PFSK-1 (cell line): ENCODE measurements at regions not wholly inside any gene's neighbourhood (a gene's known extent, or its start where the extent isn't known, plus 50 kb on each side); places are given as distances from the start of the nearest gene placed in this dataset.

Source experiments
- FOXP2 ChIP-seq: optimal IDR thresholded peaks from 2 replicates; pipeline ENCODE3; 2011; ENCODE audit warnings: borderline replicate concordance, control low read depth, inconsistent platforms; ENCODE audit not compliant: insufficient read depth; ENCODE audit errors: extremely low read length, extremely low read depth
- POLR2AphosphoS5 ChIP-seq: IDR thresholded peaks from 2 replicates; pipeline ENCODE4 v1.6.1; 2012; ENCODE audit warnings: low read depth, mild to moderate bottlenecking, control low read depth, low read length, moderate library complexity
- SIN3A ChIP-seq: IDR thresholded peaks from 2 replicates; pipeline ENCODE4 v1.6.1; 2012; ENCODE audit warnings: mild to moderate bottlenecking, low read length, moderate library complexity, borderline replicate concordance; ENCODE audit not compliant: insufficient read depth
- TAF1 ChIP-seq: IDR thresholded peaks from 2 replicates; pipeline ENCODE4 v1.6.1; 2012; ENCODE audit warnings: low read length, control low read depth, borderline replicate concordance; ENCODE audit not compliant: insufficient read depth
- TF ChIP-seq, protein P1 (sequence below), 2 experiments: IDR thresholded peaks; 2 replicates each; pipeline versions ENCODE4 v1.6.1 to v1.8.0; 2011 to 2012; ENCODE audit warnings: low read depth in 2 of 2, low read length in 2 of 2, control low read depth in 1 of 2, inconsistent platforms in 1 of 2, mild to moderate bottlenecking in 1 of 2, moderate library complexity in 1 of 2; ENCODE audit not compliant: insufficient read depth in 1 of 2

DNA sequence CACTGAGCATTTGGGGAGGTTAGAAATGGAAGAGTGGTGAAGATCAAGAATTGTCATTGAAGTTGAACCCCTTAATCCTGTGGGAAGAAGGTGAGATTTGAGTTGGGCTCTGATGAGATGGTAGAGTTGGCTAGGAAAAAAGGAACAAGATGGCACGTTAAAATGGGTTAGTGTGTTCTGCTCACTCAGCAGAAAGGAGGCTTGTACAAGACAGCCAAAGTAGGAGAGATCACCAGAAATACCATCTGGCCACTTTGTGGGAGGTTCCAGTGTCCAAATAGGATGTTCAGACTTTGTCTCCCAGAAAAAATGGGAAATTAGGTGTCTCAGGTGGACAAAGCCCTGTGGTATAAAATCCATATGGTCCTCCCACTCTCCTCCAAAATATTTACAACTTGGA, 56.0 kb upstream of the SLC14A2 start:
- no peak for TF ChIP-seq POLR2AphosphoS5
- TF ChIP-seq, protein P1, sequence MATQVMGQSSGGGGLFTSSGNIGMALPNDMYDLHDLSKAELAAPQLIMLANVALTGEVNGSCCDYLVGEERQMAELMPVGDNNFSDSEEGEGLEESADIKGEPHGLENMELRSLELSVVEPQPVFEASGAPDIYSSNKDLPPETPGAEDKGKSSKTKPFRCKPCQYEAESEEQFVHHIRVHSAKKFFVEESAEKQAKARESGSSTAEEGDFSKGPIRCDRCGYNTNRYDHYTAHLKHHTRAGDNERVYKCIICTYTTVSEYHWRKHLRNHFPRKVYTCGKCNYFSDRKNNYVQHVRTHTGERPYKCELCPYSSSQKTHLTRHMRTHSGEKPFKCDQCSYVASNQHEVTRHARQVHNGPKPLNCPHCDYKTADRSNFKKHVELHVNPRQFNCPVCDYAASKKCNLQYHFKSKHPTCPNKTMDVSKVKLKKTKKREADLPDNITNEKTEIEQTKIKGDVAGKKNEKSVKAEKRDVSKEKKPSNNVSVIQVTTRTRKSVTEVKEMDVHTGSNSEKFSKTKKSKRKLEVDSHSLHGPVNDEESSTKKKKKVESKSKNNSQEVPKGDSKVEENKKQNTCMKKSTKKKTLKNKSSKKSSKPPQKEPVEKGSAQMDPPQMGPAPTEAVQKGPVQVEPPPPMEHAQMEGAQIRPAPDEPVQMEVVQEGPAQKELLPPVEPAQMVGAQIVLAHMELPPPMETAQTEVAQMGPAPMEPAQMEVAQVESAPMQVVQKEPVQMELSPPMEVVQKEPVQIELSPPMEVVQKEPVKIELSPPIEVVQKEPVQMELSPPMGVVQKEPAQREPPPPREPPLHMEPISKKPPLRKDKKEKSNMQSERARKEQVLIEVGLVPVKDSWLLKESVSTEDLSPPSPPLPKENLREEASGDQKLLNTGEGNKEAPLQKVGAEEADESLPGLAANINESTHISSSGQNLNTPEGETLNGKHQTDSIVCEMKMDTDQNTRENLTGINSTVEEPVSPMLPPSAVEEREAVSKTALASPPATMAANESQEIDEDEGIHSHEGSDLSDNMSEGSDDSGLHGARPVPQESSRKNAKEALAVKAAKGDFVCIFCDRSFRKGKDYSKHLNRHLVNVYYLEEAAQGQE (IDR thresholded peaks at IDR 0.05; ENCODE audit: insufficient read depth in 1 of 2, low read depth in 2 of 2, low read length in 2 of 2): no peak
- no peak for TF ChIP-seq SIN3A
- no peak for TF ChIP-seq TAF1
- TF ChIP-seq FOXP2: no peak
